Body of pancreas (tissue), 4 donors: ENCODE measurements at regions not wholly inside any gene's neighbourhood (a gene's known extent, or its start where the extent isn't known, plus 50 kb on each side); places are given as distances from the start of the nearest gene placed in this dataset.
A peak's percentile ranks its signal among the peaks of the same experiment; 100 is the strongest.

Experiments used
- ATAC-seq: fragments of 150-250 bp; one replicate; pipeline ENCODE4 v1.9.1; 2016
- DNase-seq, 4 donors: peaks; one replicate each; pipeline ENCODE4 v3.0.0-alpha.2; 2019
- H3K27ac ChIP-seq, 4 donors: fragments of 200-600 bp; sonication (generic); 1 replicate in 3 of 4; 2 replicates in 1 of 4; pipeline versions ENCODE4 v1.5.1 to v1.6.1; 2016 to 2019; ENCODE audit warnings: mild to moderate bottlenecking in 1 of 4, mixed read lengths in 1 of 4, moderate library complexity in 1 of 4
- H3K27me3 ChIP-seq, 2 donors: fragments of 200-600 bp; sonication (generic); one replicate each; pipeline ENCODE4 v1.6.0; 2016; ENCODE audit warnings: mild to moderate bottlenecking in 1 of 2
- H3K36me3 ChIP-seq, 2 donors: fragments of 200-600 bp; sonication (generic); replicated peaks in 1 of 2; 2 replicates each; pipeline ENCODE4 v1.5.1; 2016; ENCODE audit warnings: low read depth in 2 of 2; ENCODE audit not compliant: insufficient read depth in 1 of 2
- H3K4me1 ChIP-seq: fragments of 200-600 bp; sonication (generic); one replicate; pipeline ENCODE4 v1.6.0; 2016
- H3K4me3 ChIP-seq, 2 donors: fragments of 200-600 bp; sonication (generic); 1 replicate in 1 of 2; 2 replicates in 1 of 2; pipeline ENCODE4 v1.5.1; 2016 to 2019
- H3K9me3 ChIP-seq, 3 donors: fragments of 200-600 bp; sonication (generic); 1 replicate in 2 of 3; 2 replicates in 1 of 3; pipeline ENCODE4 v1.5.1; 2016
- POLR2A ChIP-seq, 3 donors: fragments of 450-650 bp; IDR thresholded peaks; one replicate each; pipeline ENCODE4 v1.6.1; 2016; ENCODE audit warnings: antibody characterized with exemption in 3 of 3, mild to moderate bottlenecking in 2 of 3
- WGBS, 2 donors: methylation state at CpG; one replicate each; pipeline ENCODE4 v1.1.5; 2017; 5-methylcytosine and 5-hydroxymethylcytosine counted together
- intact Hi-C: fragments of 100-400 bp; cut with DNase I; formaldehyde crosslinking; loops from one replicate; pipeline ENCODE4 v1.15.1; 2023
- TF ChIP-seq, protein P1 (sequence below), 7 experiments: fragments of 450-650 bp in 4 of 7; fragments of 200-600 bp in 3 of 7; sonication (generic) in 3 of 7; IDR thresholded peaks; one replicate each; pipeline ENCODE4 v1.5.1; 2016 to 2019; ENCODE audit warnings: antibody characterized with exemption in 7 of 7

DNA sequence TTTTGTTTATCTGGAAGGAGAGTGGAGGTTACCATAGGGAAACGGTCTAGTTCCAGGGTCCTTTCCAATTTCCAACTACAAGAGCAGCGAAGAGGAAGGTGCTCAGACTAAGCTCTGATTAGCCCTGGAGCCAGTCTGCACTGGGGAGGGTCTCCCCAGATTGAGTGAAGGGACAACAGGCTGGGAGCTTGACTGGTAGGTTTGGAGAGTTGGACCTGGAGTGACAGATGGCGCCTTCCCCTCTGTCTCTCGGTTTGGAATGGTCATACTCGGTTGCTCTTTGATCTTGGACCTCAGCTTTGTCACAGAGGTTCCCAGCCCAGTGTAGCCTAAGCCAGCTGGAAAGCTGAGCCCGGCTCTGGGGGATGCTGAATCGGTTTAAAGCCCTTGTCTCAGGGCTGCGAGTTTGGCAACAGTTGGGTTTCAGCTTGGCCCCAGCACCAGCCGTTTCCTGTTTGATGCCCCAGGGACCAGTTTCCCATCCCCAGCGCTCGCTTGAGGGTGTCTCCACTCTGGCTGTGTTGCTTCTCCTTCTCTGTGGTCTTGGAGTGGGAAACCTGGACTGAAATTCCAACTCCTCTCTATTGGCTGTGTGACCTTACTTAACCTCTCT is 53.1 kb upstream of the ULK4 start:
- H3K27me3 ChIP-seq = no peaks in the 10 kb centered on the region
- peaks cover 35% of the 10 kb centered on the region for H3K4me1 ChIP-seq
- no peak overlapping the region for H3K4me3 ChIP-seq
- DNase-seq = peak; percentile 25 to 46 (median 40)
- H3K36me3 ChIP-seq = no peaks in the 10 kb centered on the region
- H3K27ac ChIP-seq = peak overlapping the region in 3 of 4 donors; percentile 70 to 91 (median 90)
- TF ChIP-seq, protein P1, sequence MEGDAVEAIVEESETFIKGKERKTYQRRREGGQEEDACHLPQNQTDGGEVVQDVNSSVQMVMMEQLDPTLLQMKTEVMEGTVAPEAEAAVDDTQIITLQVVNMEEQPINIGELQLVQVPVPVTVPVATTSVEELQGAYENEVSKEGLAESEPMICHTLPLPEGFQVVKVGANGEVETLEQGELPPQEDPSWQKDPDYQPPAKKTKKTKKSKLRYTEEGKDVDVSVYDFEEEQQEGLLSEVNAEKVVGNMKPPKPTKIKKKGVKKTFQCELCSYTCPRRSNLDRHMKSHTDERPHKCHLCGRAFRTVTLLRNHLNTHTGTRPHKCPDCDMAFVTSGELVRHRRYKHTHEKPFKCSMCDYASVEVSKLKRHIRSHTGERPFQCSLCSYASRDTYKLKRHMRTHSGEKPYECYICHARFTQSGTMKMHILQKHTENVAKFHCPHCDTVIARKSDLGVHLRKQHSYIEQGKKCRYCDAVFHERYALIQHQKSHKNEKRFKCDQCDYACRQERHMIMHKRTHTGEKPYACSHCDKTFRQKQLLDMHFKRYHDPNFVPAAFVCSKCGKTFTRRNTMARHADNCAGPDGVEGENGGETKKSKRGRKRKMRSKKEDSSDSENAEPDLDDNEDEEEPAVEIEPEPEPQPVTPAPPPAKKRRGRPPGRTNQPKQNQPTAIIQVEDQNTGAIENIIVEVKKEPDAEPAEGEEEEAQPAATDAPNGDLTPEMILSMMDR (IDR thresholded peaks at IDR 0.05) = no peak
- no peak for TF ChIP-seq POLR2A (IDR thresholded peaks at IDR 0.05)
- 23 to 46% methylated on average over 6 to 11 of the region's 11 CpGs for WGBS, 2 donors
- no peaks in the 10 kb centered on the region for H3K9me3 ChIP-seq
- intact Hi-C loops = no loop called here
- ATAC-seq = no peak

DNA sequence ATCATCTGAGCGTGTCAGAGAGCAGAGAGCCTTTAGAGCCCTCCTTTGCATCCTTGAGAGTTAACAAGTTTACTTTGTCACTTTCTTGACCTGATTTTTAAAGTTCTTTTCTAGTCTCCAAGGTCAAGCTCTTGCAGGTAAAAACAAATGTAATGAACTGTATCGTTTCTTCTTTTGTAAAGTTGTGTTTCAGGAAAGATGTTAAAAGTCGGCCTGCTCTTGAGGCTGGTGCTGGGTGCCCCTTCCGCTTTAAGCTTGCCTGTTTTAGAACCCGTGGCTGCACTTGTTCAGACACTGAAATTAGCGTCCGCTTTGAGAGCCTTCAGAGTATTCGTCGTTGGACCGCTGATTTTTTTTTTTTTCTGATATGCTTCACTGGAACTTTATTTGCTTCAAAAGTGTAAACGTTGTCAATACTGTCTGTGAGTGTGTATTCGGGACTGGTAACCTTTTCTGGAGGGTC is 52.6 kb upstream of the ULK4 start:
- Histone ChIP-seq H3K36me3 (no peaks in the 10 kb centered on the region), H3K4me1 (peaks cover 30% of the 10 kb centered on the region), H3K27me3 (no peaks in the 10 kb centered on the region), H3K9me3 (no peaks in the 10 kb centered on the region), H3K4me3 (peak overlapping the region; percentile 65 to 70), H3K27ac (peak overlapping the region; percentile 59 to 91 (median 80))
- intact Hi-C loops = no loop called here
- TF ChIP-seq, protein P1 (IDR thresholded peaks at IDR 0.05) = no peak
- TF ChIP-seq POLR2A (IDR thresholded peaks at IDR 0.05) = no peak
- no peak for ATAC-seq
- 1% methylated on average over 12 of the region's 12 CpGs for WGBS, 2 donors
- DNase-seq = peak in 1 of 4 donors; percentile 18

DNA sequence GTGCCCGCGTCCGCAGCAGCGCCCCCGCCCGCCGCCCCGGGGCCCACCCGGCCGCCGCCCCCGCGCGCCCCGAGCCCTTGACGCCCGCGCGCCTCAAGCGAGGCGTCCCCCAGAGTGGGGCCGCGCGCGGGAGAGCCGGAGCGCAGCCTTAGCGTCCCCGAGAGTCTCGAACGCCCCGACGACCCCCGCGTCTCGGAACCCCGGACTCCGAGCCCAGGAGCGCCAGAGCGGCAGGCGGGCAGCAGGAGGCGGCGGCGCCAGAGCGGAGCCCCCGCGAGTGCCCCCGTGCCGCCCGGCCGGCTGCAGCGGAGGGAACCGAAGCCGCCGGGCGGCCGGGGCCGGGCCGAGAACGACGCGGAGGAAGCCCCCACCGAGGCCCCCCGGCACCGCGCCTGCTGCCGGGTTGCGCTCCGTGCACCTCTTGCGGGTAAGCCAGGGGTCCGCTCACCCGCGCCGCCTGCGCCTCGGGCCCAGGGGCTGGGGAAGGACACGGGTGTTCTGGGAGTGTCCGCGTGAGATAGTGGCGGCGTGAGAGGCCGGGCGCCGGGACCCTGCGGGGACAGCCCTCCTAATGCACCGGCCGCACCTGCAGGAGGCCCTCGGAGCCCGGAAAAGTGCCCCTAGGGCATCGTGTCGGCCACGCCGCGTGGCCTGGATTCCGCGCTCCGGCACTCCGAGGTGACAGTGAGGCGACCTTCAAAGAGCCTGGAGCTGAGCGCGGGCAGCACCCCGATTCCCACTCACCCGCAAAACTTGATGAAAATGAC is 52.0 kb upstream of the ULK4 start:
- DNase-seq = peak; percentile 42 to 51 (median 43)
- TF ChIP-seq, protein P1 (IDR thresholded peaks at IDR 0.05) = no peak
- peak in 2 of 3 donors; percentile 20 to 40 for TF ChIP-seq POLR2A (IDR thresholded peaks at IDR 0.05)
- Histone ChIP-seq H3K27me3 (no peaks in the 10 kb centered on the region), H3K4me3 (peak overlapping the region; percentile 65 to 70), H3K4me1 (peaks cover 24% of the 10 kb centered on the region), H3K36me3 (no peaks in the 10 kb centered on the region), H3K9me3 (no peaks in the 10 kb centered on the region), H3K27ac (peak overlapping the region; percentile 59 to 91 (median 80))
- WGBS, 2 donors = 0% methylated on average over 4 to 100 of the region's 103 CpGs
- intact Hi-C loops = no loop called here
- ATAC-seq = peak; percentile 43

DNA sequence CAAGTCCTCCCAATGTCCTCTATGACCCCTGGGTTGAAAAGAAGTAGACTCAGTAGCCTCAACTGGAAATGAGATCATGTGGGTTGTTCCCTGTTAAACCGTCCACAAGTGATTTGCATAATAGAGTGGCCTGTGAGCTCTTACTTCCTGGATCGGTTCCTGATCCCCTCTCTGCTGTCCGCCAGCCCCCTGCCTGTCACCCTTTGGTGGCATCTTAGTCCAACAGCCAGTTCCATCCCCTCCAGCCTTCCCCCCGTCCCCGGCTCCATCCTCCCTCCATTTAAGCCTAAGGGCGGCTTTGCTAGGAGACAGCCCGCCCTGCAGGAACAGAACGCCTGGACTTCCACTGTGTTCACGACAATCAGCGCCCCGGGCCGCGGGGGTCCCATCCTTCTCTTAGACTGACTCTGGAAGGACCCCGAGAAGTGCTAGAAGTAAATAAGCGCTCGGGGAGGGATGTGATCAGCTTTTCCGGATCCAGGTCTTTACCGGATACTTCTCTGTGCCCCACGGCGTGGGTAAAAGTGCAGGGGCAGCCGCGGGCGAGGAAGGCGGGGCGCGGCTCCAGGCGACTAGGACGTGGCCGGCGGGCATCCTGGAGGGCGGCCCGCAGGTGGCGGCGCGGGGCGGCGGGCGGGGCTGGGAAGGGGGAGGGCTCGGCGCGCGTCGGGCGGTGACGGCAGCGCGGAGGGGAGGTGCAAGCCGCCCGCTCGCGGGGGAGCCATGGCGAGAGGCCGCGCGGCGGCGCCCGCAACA is 51.2 kb upstream of the ULK4 start:
- Histone ChIP-seq H3K9me3 (no peaks in the 10 kb centered on the region), H3K4me3 (peak overlapping the region; percentile 36 to 62), H3K27ac (peak overlapping the region; percentile 59 to 91 (median 85)), H3K4me1 (peaks cover 20% of the 10 kb centered on the region), H3K36me3 (no peaks in the 10 kb centered on the region), H3K27me3 (no peaks in the 10 kb centered on the region)
- intact Hi-C loops = no loop called here
- ATAC-seq (peak; percentile 89), DNase-seq (peak; percentile 69 to 80 (median 71))
- 1 to 3% methylated on average over 18 to 39 of the region's 58 CpGs for WGBS, 2 donors
- TF ChIP-seq, protein P1 (IDR thresholded peaks at IDR 0.05) = peak in 2 of 7 experiments; percentile 3 to 12
- TF ChIP-seq POLR2A (IDR thresholded peaks at IDR 0.05) = peak in 2 of 3 donors; percentile 54 to 65
